GM23338 (cell line): ENCODE measurements at regions not wholly inside any gene's neighbourhood (a gene's known extent, or its start where the extent isn't known, plus 50 kb on each side); places are given as distances from the start of the nearest gene placed in this dataset.

Experiments used
- ATAC-seq: fragments of 200-7000 bp; cut with Tn5 transposase; 3 replicates; pipeline ENCODE4 v1.9.1; 2020
- DNase-seq: peaks from one replicate; pipeline ENCODE4 v3.0.0-alpha.2; 2015; ENCODE audit warnings: low spot score
- H2AFZ ChIP-seq: fragments of 200-600 bp; sonication (generic); 2 replicates; pipeline ENCODE4 v1.8.0; 2016; ENCODE audit warnings: antibody characterized with exemption, mild to moderate bottlenecking, moderate library complexity
- H3F3A ChIP-seq: fragments of 200-600 bp; sonication (generic); replicated peaks from 2 replicates; pipeline ENCODE4 v1.8.0; 2017; ENCODE audit warnings: antibody characterized with exemption, mixed run types, low read depth
- H3K27ac ChIP-seq: fragments of 200-600 bp; sonication (generic); 2 replicates; pipeline ENCODE4 v1.6.1; 2016; ENCODE audit warnings: low read depth
- H3K27me3 ChIP-seq: fragments of 200-600 bp; sonication (generic); 2 replicates; pipeline ENCODE4 v1.8.0; 2016; ENCODE audit warnings: mild to moderate bottlenecking, mixed run types, moderate library complexity; ENCODE audit not compliant: insufficient read depth
- H3K36me3 ChIP-seq: fragments of 200-600 bp; sonication (generic); 2 replicates; pipeline ENCODE4 v1.8.0; 2016; ENCODE audit warnings: mild to moderate bottlenecking; ENCODE audit not compliant: insufficient read depth
- H3K4me1 ChIP-seq: fragments of 200-600 bp; sonication (generic); 2 replicates; pipeline ENCODE4 v1.8.0; 2016; ENCODE audit warnings: mild to moderate bottlenecking, moderate library complexity; ENCODE audit not compliant: insufficient read depth
- H3K4me2 ChIP-seq: fragments of 200-600 bp; sonication (generic); 2 replicates; pipeline ENCODE4 v1.7.1; 2017; ENCODE audit warnings: mixed run types
- H3K4me3 ChIP-seq: fragments of 200-600 bp; sonication (generic); 2 replicates; pipeline ENCODE4 v1.6.1; 2016; ENCODE audit warnings: mixed run types
- H3K79me2 ChIP-seq: fragments of 200-600 bp; sonication (generic); replicated peaks from 2 replicates; pipeline ENCODE4 v1.8.0; 2017; ENCODE audit warnings: mild to moderate bottlenecking; ENCODE audit not compliant: insufficient read depth
- H3K9me2 ChIP-seq: fragments of 200-600 bp; sonication (generic); 2 replicates; pipeline ENCODE4 v1.8.0; 2017; ENCODE audit not compliant: insufficient read depth
- H4K20me1 ChIP-seq: fragments of 200-600 bp; sonication (generic); replicated peaks from 2 replicates; pipeline ENCODE4 v1.8.0; 2017; ENCODE audit warnings: mild to moderate bottlenecking; ENCODE audit not compliant: insufficient read depth
- H3K27ac Mint-ChIP-seq: 2 replicates; pipeline ENCODE4 v1.8.0; 2020; ENCODE audit warnings: inconsistent platforms, mild to moderate bottlenecking, moderate library complexity, mixed read lengths
- H3K27me3 Mint-ChIP-seq: 3 replicates; pipeline ENCODE4 v1.8.0; 2022; ENCODE audit warnings: low read depth, mild to moderate bottlenecking, moderate library complexity, mixed read lengths, inconsistent platforms; ENCODE audit not compliant: insufficient read depth, poor library complexity
- H3K36me3 Mint-ChIP-seq: 3 replicates; pipeline ENCODE4 v1.8.0; 2021; ENCODE audit warnings: low read depth, mild to moderate bottlenecking, inconsistent platforms, moderate library complexity, mixed read lengths
- H3K4me1 Mint-ChIP-seq: 3 replicates; pipeline ENCODE4 v1.8.0; 2020; ENCODE audit warnings: mild to moderate bottlenecking, inconsistent platforms, mixed read lengths
- H3K4me3 Mint-ChIP-seq: 3 replicates; pipeline ENCODE4 v1.8.0; 2021; ENCODE audit warnings: moderate library complexity, mild to moderate bottlenecking, inconsistent platforms, mixed read lengths
- H3K9me3 Mint-ChIP-seq: 3 replicates; pipeline ENCODE4 v1.8.0; 2020; ENCODE audit warnings: moderate library complexity, mild to moderate bottlenecking, inconsistent platforms, mixed read lengths
- CREB1 ChIP-seq: fragments of 250-450 bp; sonication (Bioruptor Pico); IDR thresholded peaks from 2 replicates; pipeline ENCODE4 v1.5.0; 2020; ENCODE audit warnings: low read depth, mild to moderate bottlenecking, moderate library complexity
- EZH2 ChIP-seq: fragments of 200-600 bp; sonication (generic); IDR thresholded peaks from one replicate; pipeline ENCODE4 v1.8.0; 2017; ENCODE audit warnings: antibody characterized with exemption, mild to moderate bottlenecking, low read depth; ENCODE audit not compliant: unreplicated experiment
- EZH2phosphoT487 ChIP-seq: fragments of 200-600 bp; sonication (generic); IDR thresholded peaks from one replicate; pipeline ENCODE4 v1.8.1; 2018; ENCODE audit warnings: antibody characterized with exemption; ENCODE audit not compliant: unreplicated experiment
- NANOG ChIP-seq: IDR thresholded peaks from 2 replicates; pipeline ENCODE4 v1.6.1; 2016; ENCODE audit warnings: antibody characterized with exemption, borderline replicate concordance
- POLR2AphosphoS5 ChIP-seq: IDR thresholded peaks from 2 replicates; pipeline ENCODE4 v1.6.1; 2016; ENCODE audit warnings: antibody characterized with exemption, low read depth
- STAT1 ChIP-seq: IDR thresholded peaks from one replicate; pipeline ENCODE4 v1.6.1; 2016; ENCODE audit warnings: antibody characterized with exemption; ENCODE audit not compliant: unreplicated experiment
- ZNF114 ChIP-seq: fragments of 250-450 bp; sonication (Bioruptor Pico); IDR thresholded peaks from 2 replicates; pipeline ENCODE4 v1.5.0; 2020; ENCODE audit warnings: mild to moderate bottlenecking, moderate library complexity
- ZNF331 ChIP-seq: fragments of 250-450 bp; sonication (Bioruptor Pico); IDR thresholded peaks from 2 replicates; pipeline ENCODE4 v1.5.0; 2020; ENCODE audit warnings: low read depth, mild to moderate bottlenecking, moderate library complexity
- TF ChIP-seq, protein P1 (sequence below): fragments of 250-450 bp; sonication (Bioruptor Pico); IDR thresholded peaks from 2 replicates; pipeline ENCODE4 v1.5.0; 2020; ENCODE audit warnings: mild to moderate bottlenecking, moderate library complexity
- TF ChIP-seq, protein P2 (sequence below): IDR thresholded peaks from one replicate; pipeline ENCODE4 v1.6.1; 2018; ENCODE audit warnings: antibody characterized with exemption; ENCODE audit not compliant: unreplicated experiment
- TF ChIP-seq, protein P3 (sequence below), 2 experiments: fragments of 200-600 bp in 1 of 2; sonication (generic) in 1 of 2; conservative IDR thresholded peaks; 2 replicates each; pipeline versions ENCODE4 v1.5.1 to v1.6.1; 2016 to 2017; ENCODE audit warnings: antibody characterized with exemption in 2 of 2, low read depth in 2 of 2, mild to moderate bottlenecking in 2 of 2, moderate library complexity in 1 of 2
- TF ChIP-seq, protein P4 (sequence below): IDR thresholded peaks from 2 replicates; pipeline ENCODE4 v1.6.1; 2016; ENCODE audit warnings: antibody characterized with exemption

DNA sequence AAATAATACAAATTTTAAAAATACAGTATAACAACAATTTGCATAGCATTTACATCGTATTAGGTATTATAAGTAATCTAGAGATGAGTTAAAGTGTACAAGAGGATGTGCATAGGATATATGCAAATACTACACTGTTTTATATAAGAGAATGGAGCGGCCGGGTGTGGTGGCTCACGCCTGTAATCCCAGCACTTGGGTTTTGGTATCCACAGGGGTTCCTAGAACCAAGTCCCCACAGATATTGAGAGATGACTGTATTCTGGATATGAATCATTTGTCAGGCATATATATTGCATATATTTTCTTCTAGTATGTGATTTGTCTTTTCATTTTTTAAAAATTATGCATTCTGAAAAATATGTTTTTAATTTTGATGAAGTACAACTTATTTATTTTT is 77.5 kb upstream of the MSI2 start:
- H3K4me2 ChIP-seq: no peak overlapping the region
- H3K27me3 ChIP-seq: no peaks in the 10 kb centered on the region
- no peak overlapping the region for H3K4me3 ChIP-seq
- H3K9me2 ChIP-seq: no peaks in the 10 kb centered on the region
- ATAC-seq: no peak
- no peak overlapping the region for H3K4me3 Mint-ChIP-seq
- H2AFZ ChIP-seq: no peak overlapping the region
- no peaks in the 10 kb centered on the region for H3K4me1 Mint-ChIP-seq
- H3K4me1 ChIP-seq: no peaks in the 10 kb centered on the region
- H3K36me3 Mint-ChIP-seq: no peaks in the 10 kb centered on the region
- no peaks in the 10 kb centered on the region for H3K9me3 Mint-ChIP-seq
- no peak overlapping the region for H3K27ac Mint-ChIP-seq
- no peaks in the 10 kb centered on the region for H4K20me1 ChIP-seq
- H3K27ac ChIP-seq: no peak overlapping the region
- no peaks in the 10 kb centered on the region for H3F3A ChIP-seq
- DNase-seq: no peak
- no peaks in the 10 kb centered on the region for H3K36me3 ChIP-seq
- TF ChIP-seq, protein P1, sequence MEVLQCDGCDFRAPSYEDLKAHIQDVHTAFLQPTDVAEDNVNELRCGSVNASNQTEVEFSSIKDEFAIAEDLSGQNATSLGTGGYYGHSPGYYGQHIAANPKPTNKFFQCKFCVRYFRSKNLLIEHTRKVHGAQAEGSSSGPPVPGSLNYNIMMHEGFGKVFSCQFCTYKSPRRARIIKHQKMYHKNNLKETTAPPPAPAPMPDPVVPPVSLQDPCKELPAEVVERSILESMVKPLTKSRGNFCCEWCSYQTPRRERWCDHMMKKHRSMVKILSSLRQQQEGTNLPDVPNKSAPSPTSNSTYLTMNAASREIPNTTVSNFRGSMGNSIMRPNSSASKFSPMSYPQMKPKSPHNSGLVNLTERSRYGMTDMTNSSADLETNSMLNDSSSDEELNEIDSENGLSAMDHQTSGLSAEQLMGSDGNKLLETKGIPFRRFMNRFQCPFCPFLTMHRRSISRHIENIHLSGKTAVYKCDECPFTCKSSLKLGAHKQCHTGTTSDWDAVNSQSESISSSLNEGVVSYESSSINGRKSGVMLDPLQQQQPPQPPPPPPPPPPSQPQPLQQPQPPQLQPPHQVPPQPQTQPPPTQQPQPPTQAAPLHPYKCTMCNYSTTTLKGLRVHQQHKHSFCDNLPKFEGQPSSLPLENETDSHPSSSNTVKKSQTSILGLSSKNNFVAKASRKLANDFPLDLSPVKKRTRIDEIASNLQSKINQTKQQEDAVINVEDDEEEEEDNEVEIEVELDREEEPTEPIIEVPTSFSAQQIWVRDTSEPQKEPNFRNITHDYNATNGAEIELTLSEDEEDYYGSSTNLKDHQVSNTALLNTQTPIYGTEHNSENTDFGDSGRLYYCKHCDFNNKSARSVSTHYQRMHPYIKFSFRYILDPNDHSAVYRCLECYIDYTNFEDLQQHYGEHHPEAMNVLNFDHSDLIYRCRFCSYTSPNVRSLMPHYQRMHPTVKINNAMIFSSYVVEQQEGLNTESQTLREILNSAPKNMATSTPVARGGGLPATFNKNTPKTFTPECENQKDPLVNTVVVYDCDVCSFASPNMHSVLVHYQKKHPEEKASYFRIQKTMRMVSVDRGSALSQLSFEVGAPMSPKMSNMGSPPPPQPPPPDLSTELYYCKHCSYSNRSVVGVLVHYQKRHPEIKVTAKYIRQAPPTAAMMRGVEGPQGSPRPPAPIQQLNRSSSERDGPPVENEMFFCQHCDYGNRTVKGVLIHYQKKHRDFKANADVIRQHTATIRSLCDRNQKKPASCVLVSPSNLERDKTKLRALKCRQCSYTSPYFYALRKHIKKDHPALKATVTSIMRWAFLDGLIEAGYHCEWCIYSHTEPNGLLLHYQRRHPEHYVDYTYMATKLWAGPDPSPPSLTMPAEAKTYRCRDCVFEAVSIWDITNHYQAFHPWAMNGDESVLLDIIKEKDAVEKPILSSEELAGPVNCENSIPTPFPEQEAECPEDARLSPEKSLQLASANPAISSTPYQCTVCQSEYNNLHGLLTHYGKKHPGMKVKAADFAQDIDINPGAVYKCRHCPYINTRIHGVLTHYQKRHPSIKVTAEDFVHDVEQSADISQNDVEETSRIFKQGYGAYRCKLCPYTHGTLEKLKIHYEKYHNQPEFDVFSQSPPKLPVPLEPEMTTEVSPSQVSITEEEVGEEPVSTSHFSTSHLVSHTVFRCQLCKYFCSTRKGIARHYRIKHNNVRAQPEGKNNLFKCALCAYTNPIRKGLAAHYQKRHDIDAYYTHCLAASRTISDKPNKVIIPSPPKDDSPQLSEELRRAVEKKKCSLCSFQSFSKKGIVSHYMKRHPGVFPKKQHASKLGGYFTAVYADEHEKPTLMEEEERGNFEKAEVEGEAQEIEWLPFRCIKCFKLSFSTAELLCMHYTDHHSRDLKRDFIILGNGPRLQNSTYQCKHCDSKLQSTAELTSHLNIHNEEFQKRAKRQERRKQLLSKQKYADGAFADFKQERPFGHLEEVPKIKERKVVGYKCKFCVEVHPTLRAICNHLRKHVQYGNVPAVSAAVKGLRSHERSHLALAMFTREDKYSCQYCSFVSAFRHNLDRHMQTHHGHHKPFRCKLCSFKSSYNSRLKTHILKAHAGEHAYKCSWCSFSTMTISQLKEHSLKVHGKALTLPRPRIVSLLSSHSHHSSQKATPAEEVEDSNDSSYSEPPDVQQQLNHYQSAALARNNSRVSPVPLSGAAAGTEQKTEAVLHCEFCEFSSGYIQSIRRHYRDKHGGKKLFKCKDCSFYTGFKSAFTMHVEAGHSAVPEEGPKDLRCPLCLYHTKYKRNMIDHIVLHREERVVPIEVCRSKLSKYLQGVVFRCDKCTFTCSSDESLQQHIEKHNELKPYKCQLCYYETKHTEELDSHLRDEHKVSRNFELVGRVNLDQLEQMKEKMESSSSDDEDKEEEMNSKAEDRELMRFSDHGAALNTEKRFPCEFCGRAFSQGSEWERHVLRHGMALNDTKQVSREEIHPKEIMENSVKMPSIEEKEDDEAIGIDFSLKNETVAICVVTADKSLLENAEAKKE (CRISPR knock-in tag): no peak
- no peak for TF ChIP-seq NANOG
- TF ChIP-seq STAT1: no peak
- no peak for TF ChIP-seq ZNF331 (CRISPR knock-in tag)
- no peak for TF ChIP-seq ZNF114 (CRISPR knock-in tag)
- TF ChIP-seq, protein P2, sequence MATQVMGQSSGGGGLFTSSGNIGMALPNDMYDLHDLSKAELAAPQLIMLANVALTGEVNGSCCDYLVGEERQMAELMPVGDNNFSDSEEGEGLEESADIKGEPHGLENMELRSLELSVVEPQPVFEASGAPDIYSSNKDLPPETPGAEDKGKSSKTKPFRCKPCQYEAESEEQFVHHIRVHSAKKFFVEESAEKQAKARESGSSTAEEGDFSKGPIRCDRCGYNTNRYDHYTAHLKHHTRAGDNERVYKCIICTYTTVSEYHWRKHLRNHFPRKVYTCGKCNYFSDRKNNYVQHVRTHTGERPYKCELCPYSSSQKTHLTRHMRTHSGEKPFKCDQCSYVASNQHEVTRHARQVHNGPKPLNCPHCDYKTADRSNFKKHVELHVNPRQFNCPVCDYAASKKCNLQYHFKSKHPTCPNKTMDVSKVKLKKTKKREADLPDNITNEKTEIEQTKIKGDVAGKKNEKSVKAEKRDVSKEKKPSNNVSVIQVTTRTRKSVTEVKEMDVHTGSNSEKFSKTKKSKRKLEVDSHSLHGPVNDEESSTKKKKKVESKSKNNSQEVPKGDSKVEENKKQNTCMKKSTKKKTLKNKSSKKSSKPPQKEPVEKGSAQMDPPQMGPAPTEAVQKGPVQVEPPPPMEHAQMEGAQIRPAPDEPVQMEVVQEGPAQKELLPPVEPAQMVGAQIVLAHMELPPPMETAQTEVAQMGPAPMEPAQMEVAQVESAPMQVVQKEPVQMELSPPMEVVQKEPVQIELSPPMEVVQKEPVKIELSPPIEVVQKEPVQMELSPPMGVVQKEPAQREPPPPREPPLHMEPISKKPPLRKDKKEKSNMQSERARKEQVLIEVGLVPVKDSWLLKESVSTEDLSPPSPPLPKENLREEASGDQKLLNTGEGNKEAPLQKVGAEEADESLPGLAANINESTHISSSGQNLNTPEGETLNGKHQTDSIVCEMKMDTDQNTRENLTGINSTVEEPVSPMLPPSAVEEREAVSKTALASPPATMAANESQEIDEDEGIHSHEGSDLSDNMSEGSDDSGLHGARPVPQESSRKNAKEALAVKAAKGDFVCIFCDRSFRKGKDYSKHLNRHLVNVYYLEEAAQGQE: no peak
- TF ChIP-seq EZH2phosphoT487: no peak
- TF ChIP-seq CREB1 (CRISPR knock-in tag): no peak
- TF ChIP-seq, protein P3, sequence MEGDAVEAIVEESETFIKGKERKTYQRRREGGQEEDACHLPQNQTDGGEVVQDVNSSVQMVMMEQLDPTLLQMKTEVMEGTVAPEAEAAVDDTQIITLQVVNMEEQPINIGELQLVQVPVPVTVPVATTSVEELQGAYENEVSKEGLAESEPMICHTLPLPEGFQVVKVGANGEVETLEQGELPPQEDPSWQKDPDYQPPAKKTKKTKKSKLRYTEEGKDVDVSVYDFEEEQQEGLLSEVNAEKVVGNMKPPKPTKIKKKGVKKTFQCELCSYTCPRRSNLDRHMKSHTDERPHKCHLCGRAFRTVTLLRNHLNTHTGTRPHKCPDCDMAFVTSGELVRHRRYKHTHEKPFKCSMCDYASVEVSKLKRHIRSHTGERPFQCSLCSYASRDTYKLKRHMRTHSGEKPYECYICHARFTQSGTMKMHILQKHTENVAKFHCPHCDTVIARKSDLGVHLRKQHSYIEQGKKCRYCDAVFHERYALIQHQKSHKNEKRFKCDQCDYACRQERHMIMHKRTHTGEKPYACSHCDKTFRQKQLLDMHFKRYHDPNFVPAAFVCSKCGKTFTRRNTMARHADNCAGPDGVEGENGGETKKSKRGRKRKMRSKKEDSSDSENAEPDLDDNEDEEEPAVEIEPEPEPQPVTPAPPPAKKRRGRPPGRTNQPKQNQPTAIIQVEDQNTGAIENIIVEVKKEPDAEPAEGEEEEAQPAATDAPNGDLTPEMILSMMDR (conservative IDR thresholded peaks at IDR 0.05; ENCODE audit: low read depth in 2 of 2): no peak
- no peak for TF ChIP-seq POLR2AphosphoS5
- TF ChIP-seq, protein P4, sequence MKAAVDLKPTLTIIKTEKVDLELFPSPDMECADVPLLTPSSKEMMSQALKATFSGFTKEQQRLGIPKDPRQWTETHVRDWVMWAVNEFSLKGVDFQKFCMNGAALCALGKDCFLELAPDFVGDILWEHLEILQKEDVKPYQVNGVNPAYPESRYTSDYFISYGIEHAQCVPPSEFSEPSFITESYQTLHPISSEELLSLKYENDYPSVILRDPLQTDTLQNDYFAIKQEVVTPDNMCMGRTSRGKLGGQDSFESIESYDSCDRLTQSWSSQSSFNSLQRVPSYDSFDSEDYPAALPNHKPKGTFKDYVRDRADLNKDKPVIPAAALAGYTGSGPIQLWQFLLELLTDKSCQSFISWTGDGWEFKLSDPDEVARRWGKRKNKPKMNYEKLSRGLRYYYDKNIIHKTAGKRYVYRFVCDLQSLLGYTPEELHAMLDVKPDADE: no peak
- no peak for TF ChIP-seq EZH2
- peaks cover 3% of the 10 kb centered on the region for H3K27me3 Mint-ChIP-seq
- no peaks in the 10 kb centered on the region for H3K79me2 ChIP-seq
